ENCODE measurements at regions not wholly inside any gene's neighbourhood (a gene's known extent, or its start where the extent isn't known, plus 50 kb on each side); places are given as distances from the start of the nearest gene placed in this dataset.
A peak's percentile ranks its signal among the peaks of the same experiment; 100 is the strongest.

DNA sequence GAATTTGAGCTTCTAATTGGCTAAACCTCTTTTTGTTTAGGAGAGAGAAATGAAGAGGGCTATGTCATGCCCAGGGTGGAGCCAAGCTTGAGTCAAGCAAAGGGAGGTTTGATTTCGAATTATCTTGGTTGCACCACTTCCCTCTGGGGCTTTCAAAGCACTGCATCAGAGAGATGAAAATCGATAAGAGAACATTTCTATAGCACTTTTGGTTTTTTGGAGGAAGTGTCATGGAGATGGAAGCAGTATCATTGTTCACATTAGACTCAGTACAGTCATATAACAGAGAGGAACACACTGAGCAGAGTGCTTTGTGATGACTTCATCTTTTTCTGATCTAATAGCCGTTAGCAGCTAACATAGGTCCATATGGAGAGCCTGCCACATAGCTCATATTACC lies 120.3 kb upstream of the UXS1 start:
- Mint-ChIP-seq H3K4me3 (ENCODE audit: low read depth) (no peak overlapping the region), H3K9me3 (no peaks in the 10 kb centered on the region), H3K4me1 (ENCODE audit: low read depth) (peaks cover 7% of the 10 kb centered on the region), H3K27me3 (ENCODE audit: low read depth) (peaks cover 3% of the 10 kb centered on the region), H3K27ac (no peak overlapping the region), H3K36me3 (ENCODE audit: low read depth) (no peaks in the 10 kb centered on the region)
- peak; percentile 48 for DNase-seq (ENCODE audit: low spot score)
- intact Hi-C loops (cut with micrococcal nuclease), result no loop called here

DNA sequence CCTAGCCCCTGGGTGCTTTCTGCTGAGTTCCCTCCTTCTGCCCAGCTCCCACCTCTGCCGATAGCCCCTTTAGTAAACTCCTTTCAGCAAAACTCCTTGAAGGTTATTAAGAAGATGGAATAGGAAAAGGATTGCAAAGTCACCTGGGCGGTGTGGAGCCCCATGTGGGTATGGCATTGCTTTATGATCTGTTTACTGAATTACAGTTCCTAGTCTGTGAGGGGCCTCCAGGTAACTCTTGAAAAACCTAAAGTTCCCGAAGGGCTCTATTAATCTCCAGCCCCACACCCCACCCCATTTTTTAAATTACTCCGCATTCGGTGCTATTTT lies 116.9 kb upstream of the UXS1 start:
- H3K4me1 Mint-ChIP-seq (ENCODE audit: low read depth), result peaks cover 9% of the 10 kb centered on the region
- H3K4me3 Mint-ChIP-seq (ENCODE audit: low read depth), result no peak overlapping the region
- H3K36me3 Mint-ChIP-seq (ENCODE audit: low read depth), result no peaks in the 10 kb centered on the region
- no peaks in the 10 kb centered on the region for H3K9me3 Mint-ChIP-seq
- no peak for DNase-seq (ENCODE audit: low spot score)
- H3K27me3 Mint-ChIP-seq (ENCODE audit: low read depth), result peaks cover 10% of the 10 kb centered on the region
- intact Hi-C loops (cut with micrococcal nuclease), result no loop called here
- no peak overlapping the region for H3K27ac Mint-ChIP-seq

DNA sequence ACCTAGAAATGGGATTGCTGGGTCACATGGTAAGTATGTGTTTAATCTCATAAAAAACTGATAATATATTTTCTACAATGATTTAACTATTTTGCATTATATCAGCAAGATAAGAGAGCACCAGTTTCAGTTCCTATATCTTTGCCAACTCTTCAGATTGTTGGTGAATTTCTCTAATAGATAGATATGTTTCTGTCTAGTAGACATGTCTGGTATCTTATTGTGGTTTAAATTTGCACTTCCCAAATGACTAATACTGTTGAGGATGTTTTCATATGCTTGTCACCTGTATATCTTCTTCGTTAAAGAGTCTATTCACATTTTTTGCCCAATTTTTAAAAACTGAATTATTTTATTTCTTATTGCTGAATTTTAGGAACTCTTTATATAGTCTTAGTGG lies 113.8 kb upstream of the UXS1 start:
- DNase-seq (ENCODE audit: low spot score), result no peak
- Mint-ChIP-seq H3K36me3 (ENCODE audit: low read depth) (no peaks in the 10 kb centered on the region), H3K27ac (no peak overlapping the region), H3K9me3 (no peaks in the 10 kb centered on the region), H3K4me3 (ENCODE audit: low read depth) (no peak overlapping the region), H3K27me3 (ENCODE audit: low read depth) (peaks cover 28% of the 10 kb centered on the region), H3K4me1 (ENCODE audit: low read depth) (peaks cover 2% of the 10 kb centered on the region)
- intact Hi-C loops (cut with micrococcal nuclease), result no loop called here

DNA sequence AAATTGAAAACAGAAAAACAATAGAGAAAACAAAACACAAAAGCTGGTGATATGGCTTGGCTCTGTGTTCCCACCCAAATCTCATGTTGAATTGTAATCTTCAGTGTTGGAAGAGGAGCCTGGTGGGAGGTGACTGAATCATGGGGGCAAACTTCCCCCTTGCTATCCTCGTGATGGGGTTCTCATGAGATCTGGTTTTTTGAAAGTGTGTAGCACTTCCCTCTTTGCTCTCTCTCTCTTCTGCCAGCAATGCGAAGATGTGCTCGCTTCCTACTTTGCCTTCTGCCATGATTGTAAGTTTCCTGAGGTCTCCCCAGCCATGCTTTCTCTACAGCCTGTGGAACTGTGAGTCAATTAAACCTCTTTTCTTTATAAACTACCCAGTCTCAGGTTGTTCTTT lies 112.3 kb upstream of the UXS1 start:
- intact Hi-C loops (cut with micrococcal nuclease), result no loop called here
- H3K4me3 Mint-ChIP-seq (ENCODE audit: low read depth), result no peak overlapping the region
- no peak for DNase-seq (ENCODE audit: low spot score)
- H3K9me3 Mint-ChIP-seq, result no peaks in the 10 kb centered on the region
- no peak overlapping the region for H3K27ac Mint-ChIP-seq
- H3K36me3 Mint-ChIP-seq (ENCODE audit: low read depth), result no peaks in the 10 kb centered on the region
- H3K27me3 Mint-ChIP-seq (ENCODE audit: low read depth), result peaks cover 30% of the 10 kb centered on the region
- H3K4me1 Mint-ChIP-seq (ENCODE audit: low read depth), result peaks cover 2% of the 10 kb centered on the region

DNA sequence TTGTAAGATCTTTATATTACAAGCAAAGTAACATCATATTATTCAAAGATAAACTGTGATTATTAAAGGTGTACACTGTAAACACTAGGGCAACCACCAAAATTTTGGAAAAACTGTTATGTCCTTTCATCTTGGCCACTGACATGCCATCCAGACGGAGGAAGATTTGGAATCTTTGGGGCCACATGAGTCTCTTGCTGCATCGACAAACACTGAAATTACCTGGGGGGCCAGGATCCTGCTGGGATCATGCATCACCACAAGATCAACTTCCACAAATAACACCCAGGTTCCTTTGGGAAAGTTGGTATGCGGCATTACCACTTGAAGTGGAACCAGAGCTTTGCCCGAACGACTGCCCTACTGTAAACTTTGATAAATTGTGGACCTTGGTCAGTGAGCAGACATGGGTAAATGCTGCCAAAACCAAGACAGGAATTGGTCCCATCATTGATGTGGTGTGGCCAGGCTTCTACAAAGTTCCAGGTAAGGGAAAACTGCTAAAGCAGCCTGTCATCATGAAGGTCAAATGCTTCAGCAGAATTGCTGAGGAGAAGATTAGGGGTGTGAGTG lies 110.6 kb upstream of the UXS1 start:
- Mint-ChIP-seq H3K4me1 (ENCODE audit: low read depth) (peaks cover 2% of the 10 kb centered on the region), H3K27ac (no peak overlapping the region), H3K27me3 (ENCODE audit: low read depth) (peaks cover 30% of the 10 kb centered on the region), H3K4me3 (ENCODE audit: low read depth) (no peak overlapping the region), H3K9me3 (no peaks in the 10 kb centered on the region), H3K36me3 (ENCODE audit: low read depth) (no peaks in the 10 kb centered on the region)
- intact Hi-C loops (cut with micrococcal nuclease), result no loop called here
- DNase-seq (ENCODE audit: low spot score), result no peak

DNA sequence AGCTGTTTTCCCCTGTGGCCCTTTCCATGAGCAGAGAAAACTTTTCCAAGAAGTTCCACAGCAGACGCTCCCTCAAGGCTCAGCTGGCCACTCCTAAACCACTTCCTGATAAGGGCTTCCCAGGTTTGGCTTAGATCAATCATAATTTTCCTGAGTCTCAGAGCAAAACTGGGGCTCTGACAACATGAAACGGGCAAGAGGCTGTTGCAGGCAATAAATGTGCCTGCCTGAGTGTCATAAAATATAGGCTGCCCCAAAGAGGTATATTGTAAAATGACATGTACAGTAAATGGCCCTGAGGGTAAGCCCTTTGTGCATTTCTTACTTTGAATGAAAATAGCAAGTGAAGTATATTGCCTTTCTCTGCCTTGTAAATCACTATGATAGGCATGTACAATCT lies 105.6 kb upstream of the UXS1 start:
- Mint-ChIP-seq H3K4me1 (ENCODE audit: low read depth) (no peaks in the 10 kb centered on the region), H3K9me3 (no peaks in the 10 kb centered on the region), H3K36me3 (ENCODE audit: low read depth) (no peaks in the 10 kb centered on the region), H3K27ac (no peak overlapping the region), H3K27me3 (ENCODE audit: low read depth) (peaks cover 9% of the 10 kb centered on the region), H3K4me3 (ENCODE audit: low read depth) (no peak overlapping the region)
- intact Hi-C loops (cut with micrococcal nuclease), result no loop called here
- no peak for DNase-seq (ENCODE audit: low spot score)

DNA sequence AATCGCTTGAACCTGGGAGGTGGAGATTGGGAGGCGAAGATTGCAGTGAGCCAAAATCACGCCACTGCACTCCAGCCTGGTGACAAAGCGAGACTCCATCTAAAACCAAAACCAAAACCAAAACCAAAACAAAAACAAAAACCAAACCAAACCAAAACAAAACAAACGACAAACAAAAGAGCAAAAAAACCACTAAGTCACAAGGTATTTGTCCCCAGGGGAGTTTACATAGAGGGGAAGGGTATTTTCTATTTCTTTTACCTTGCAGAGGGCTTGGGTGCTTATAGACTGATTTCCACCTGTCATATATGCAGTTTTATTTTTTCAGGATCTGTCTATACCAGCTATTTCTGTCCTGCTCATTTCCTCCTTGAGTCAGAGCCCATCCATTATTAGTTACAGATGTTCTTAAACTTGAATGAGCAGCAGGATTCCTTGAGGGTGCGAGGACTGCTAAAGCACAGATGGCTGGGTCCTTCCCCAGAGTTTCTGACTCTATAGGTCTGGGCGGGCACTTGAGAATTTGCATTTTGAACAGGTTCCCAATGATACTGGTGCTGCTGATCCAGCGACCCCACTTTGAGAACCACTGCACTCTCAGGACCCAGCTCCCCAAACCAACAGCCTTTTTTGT lies 102.2 kb upstream of the UXS1 start:
- intact Hi-C loops (cut with micrococcal nuclease), result no loop called here
- Mint-ChIP-seq H3K27me3 (ENCODE audit: low read depth) (peaks cover 1% of the 10 kb centered on the region), H3K4me3 (ENCODE audit: low read depth) (no peak overlapping the region), H3K27ac (no peak overlapping the region), H3K9me3 (no peaks in the 10 kb centered on the region), H3K36me3 (ENCODE audit: low read depth) (no peaks in the 10 kb centered on the region), H3K4me1 (ENCODE audit: low read depth) (no peaks in the 10 kb centered on the region)
- DNase-seq (ENCODE audit: low spot score), result no peak

DNA sequence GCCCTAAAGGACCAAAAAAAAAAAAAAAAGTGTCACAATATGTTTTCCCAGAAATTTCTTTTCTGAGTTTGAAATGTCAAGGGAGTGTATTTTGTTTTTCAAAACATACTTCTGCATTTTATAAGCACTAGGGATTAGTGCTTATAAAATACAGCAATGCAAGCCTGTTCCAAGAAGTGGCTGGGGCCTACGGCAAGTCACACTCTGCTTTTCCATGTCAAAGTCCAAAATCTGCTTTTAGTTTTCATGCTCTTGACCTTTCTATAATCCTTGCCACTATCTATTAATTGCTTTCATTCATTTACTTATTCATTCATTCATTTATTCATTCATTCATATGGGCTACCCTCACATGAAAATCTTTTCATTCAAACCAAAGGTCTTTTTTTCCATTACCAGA lies 100.1 kb upstream of the UXS1 start:
- Mint-ChIP-seq H3K27ac (no peak overlapping the region), H3K4me3 (ENCODE audit: low read depth) (no peak overlapping the region)

DNA sequence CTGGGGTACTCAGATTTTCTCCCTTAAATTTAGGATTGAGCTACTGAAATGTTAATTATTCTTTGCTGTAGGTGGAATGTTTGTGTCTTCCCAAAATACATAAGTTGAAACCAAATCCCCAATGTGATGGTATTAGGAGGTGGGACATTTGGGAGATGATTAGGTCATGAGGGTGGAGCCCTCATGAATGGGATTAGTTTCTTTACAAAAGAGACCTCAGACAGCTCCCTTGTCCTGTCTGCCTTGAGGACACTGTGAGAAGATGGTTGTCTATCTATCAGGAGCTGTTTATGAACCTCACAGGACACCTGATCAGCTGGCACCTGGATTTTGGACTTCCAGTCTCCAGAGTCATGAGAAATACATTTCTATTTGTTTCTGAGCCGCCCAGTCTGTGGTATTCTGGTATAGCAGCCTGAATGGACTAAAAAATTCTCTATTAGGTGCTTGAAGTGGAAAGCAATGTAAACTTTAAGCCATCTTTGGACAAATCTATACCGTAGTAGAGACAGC lies 99.2 kb upstream of the UXS1 start:
- intact Hi-C loops (cut with micrococcal nuclease), result no loop called here
- Mint-ChIP-seq H3K9me3 (no peaks in the 10 kb centered on the region), H3K27me3 (ENCODE audit: low read depth) (peaks cover 1% of the 10 kb centered on the region), H3K27ac (no peak overlapping the region), H3K4me3 (ENCODE audit: low read depth) (no peak overlapping the region), H3K36me3 (ENCODE audit: low read depth) (no peaks in the 10 kb centered on the region), H3K4me1 (ENCODE audit: low read depth) (no peaks in the 10 kb centered on the region)
- DNase-seq (ENCODE audit: low spot score), result no peak

More for the DNA sequence above, 100.1 kb upstream of the UXS1 start:
- no peaks in the 10 kb centered on the region for H3K9me3 Mint-ChIP-seq
- no peaks in the 10 kb centered on the region for H3K4me1 Mint-ChIP-seq (ENCODE audit: low read depth)
- peaks cover 1% of the 10 kb centered on the region for H3K27me3 Mint-ChIP-seq (ENCODE audit: low read depth)
- no peaks in the 10 kb centered on the region for H3K36me3 Mint-ChIP-seq (ENCODE audit: low read depth)
- no peak for DNase-seq (ENCODE audit: low spot score)
- intact Hi-C loops (cut with micrococcal nuclease), result no loop called here

DNA sequence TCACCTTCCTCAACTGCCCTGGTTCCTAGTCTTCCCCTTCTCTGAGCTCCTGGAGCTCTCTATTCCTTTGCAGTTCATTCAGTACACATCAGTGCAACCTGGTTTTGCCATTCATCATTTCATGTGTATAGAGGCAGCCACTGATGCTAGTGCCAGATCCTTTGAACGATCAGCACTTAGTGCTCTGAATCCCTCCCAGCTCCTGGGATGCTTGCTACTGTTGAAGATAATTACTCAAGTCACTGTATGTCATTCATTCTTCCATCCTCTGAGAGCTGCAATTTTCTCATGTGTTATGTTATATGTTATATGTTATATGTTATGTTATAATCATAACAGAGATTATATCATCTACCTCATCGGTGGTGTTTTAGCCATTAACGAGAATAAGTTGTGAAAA lies 98.5 kb upstream of the UXS1 start:
- no peak overlapping the region for H3K27ac Mint-ChIP-seq
- intact Hi-C loops (cut with micrococcal nuclease), result no loop called here
- H3K4me1 Mint-ChIP-seq (ENCODE audit: low read depth), result no peaks in the 10 kb centered on the region
- H3K9me3 Mint-ChIP-seq, result no peaks in the 10 kb centered on the region
- peaks cover 1% of the 10 kb centered on the region for H3K27me3 Mint-ChIP-seq (ENCODE audit: low read depth)
- no peak overlapping the region for H3K4me3 Mint-ChIP-seq (ENCODE audit: low read depth)
- DNase-seq (ENCODE audit: low spot score), result no peak
- H3K36me3 Mint-ChIP-seq (ENCODE audit: low read depth), result no peaks in the 10 kb centered on the region

DNA sequence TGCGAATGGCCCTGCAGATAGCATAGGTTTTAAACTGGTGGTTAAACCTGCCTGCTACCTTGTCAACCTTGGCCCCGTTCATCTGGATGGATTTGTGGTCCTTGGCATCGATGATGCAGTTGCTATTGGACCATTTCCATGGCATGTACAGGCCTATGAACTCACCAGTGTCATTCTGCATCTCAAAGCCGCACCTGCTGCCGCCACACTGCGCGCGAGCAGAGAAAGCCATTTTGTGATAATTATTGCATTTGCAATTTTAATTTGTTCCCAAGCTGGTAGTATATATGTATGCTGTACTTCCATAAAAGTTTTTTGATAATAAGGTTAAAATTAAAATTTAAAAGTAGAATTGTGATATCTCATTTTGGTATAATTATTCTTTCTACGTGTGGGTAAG lies 94.8 kb upstream of the UXS1 start:
- Mint-ChIP-seq H3K27ac (no peak overlapping the region), H3K9me3 (no peaks in the 10 kb centered on the region), H3K4me3 (ENCODE audit: low read depth) (no peak overlapping the region), H3K36me3 (ENCODE audit: low read depth) (no peaks in the 10 kb centered on the region), H3K4me1 (ENCODE audit: low read depth) (no peaks in the 10 kb centered on the region), H3K27me3 (ENCODE audit: low read depth) (peaks cover 3% of the 10 kb centered on the region)
- no peak for DNase-seq (ENCODE audit: low spot score)
- intact Hi-C loops (cut with micrococcal nuclease), result no loop called here

DNA sequence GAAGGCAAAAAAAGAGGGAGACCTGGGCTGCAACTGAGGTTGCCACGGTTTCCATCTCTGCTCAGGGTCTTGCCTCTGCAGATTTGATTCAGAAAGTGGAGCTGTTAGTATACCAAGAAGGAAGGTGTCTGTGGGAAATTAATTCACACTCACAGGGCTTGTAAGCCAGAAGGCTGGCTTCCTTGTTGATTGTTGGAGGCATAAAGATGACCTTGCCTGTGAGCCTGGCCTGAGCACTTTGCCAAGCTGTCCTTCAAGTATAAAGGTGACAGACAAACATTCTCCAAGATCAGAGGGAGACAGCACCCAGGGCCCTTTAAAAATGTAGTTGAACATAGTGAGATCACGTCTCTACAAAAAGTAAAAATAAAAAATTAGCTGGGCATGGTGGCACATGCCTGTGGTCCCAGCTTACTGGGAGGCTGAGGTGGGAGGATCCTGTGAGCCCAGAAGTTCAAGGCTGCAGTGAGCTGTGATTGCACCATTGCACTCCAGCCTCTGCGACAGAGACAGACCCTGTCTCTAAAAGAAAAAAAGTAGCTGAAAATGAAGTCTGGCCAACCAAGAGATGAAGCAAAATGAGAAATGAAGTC lies 91.2 kb upstream of the UXS1 start:
- intact Hi-C loops (cut with micrococcal nuclease), result no loop called here
- Mint-ChIP-seq H3K4me1 (ENCODE audit: low read depth) (no peaks in the 10 kb centered on the region), H3K9me3 (no peaks in the 10 kb centered on the region), H3K4me3 (ENCODE audit: low read depth) (no peak overlapping the region), H3K27me3 (ENCODE audit: low read depth) (peaks cover 7% of the 10 kb centered on the region), H3K36me3 (ENCODE audit: low read depth) (no peaks in the 10 kb centered on the region), H3K27ac (no peak overlapping the region)
- no peak for DNase-seq (ENCODE audit: low spot score)

DNA sequence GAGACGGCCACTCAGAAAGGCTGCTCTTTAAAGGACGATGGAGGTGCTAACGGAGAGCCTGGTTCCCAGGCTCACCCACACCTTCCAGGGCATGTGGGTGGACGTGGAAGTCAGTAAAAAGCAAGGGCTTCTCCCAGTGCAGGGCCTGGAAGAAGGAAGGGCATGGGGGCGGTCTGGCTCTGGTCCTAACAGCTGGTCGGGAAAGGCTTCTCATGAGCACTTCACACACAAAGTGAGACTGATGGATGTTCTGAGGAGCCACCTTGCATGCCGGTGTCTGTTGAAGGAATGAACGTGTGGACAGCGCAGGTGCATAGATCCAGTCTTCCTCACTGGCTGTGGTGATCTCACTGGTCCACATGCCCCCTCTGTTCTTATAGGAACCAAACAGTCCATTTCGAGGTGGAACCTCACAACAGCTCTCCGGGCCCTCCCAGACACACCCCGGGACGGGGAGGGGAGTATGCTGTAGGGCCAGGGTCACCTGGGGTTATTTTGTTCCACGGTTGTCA lies 90.6 kb upstream of the UXS1 start:
- Mint-ChIP-seq H3K4me3 (ENCODE audit: low read depth) (no peak overlapping the region), H3K27me3 (ENCODE audit: low read depth) (peaks cover 7% of the 10 kb centered on the region), H3K9me3 (no peaks in the 10 kb centered on the region), H3K36me3 (ENCODE audit: low read depth) (no peaks in the 10 kb centered on the region), H3K4me1 (ENCODE audit: low read depth) (no peaks in the 10 kb centered on the region), H3K27ac (no peak overlapping the region)
- no peak for DNase-seq (ENCODE audit: low spot score)
- intact Hi-C loops (cut with micrococcal nuclease), result no loop called here

Measured in activated T-helper 2 cell treated with anti-CD3 and anti-CD28 coated beads, Interferon-gamma antibody, Interleukin-2, Interleukin-4, amounts not matched to agents 10 μg/mL and 5 μg/mL and 100 μg/mL, durations not matched to agents 14 hours and 24 hours and 36 hours (primary cell).